Common myeloid progenitor, CD34-positive (primary cell): ENCODE measurements at regions not wholly inside any gene's neighbourhood (a gene's known extent, or its start where the extent isn't known, plus 50 kb on each side); places are given as distances from the start of the nearest gene placed in this dataset.

Experiments used
- CTCF ChIA-PET: fragments of 350-600 bp; sonication (Branson Sonifier 250); formaldehyde crosslinking; loops from one replicate; lab custom pipeline; 2021; ENCODE audit warnings: antibody characterized with exemption; lab: Charles Lee
- POLR2A ChIA-PET: fragments of 350-600 bp; sonication (Branson Sonifier 250); formaldehyde crosslinking; loops from one replicate; lab custom pipeline; 2021; ENCODE audit warnings: antibody characterized with exemption; lab: Charles Lee
- DNase-seq, 3 donors: peaks; one replicate each; pipeline versions ENCODE4 v3.0.0 to v3.0.0-alpha.2; 2013
- H3K27ac ChIP-seq, 2 experiments: 1 replicate in 1 of 2; 2 replicates in 1 of 2; pipeline ENCODE4 v1.7.0; 2013; ENCODE audit warnings: inconsistent platforms in 2 of 2, low read length in 2 of 2, mild to moderate bottlenecking in 2 of 2, low read depth in 1 of 2, moderate library complexity in 1 of 2; ENCODE audit not compliant: severe bottlenecking in 2 of 2, insufficient read depth in 1 of 2, poor library complexity in 1 of 2
- H3K27me3 ChIP-seq, 5 experiments: replicated peaks in 2 of 5; 1 replicate in 3 of 5; 2 replicates in 2 of 5; pipeline versions ENCODE4 v1.6.1 to v1.7.0; 2013; ENCODE audit warnings: low read length in 4 of 5, mild to moderate bottlenecking in 2 of 5, moderate library complexity in 2 of 5, inconsistent platforms in 1 of 5; ENCODE audit not compliant: insufficient read depth in 5 of 5, control insufficient read depth in 4 of 5
- H3K36me3 ChIP-seq, 4 experiments: 1 replicate in 2 of 4; 2 replicates in 2 of 4; pipeline versions ENCODE4 v1.6.1 to v1.7.0; 2013; ENCODE audit warnings: low read length in 3 of 4, control low read depth in 1 of 4, mild to moderate bottlenecking in 1 of 4; ENCODE audit not compliant: control insufficient read depth in 4 of 4, insufficient read depth in 4 of 4
- H3K4me1 ChIP-seq, 4 experiments: 1 replicate in 3 of 4; 2 replicates in 1 of 4; pipeline versions ENCODE4 v1.6.1 to v1.7.1; 2013; ENCODE audit warnings: low read length in 3 of 4, mild to moderate bottlenecking in 3 of 4, control low read depth in 1 of 4, inconsistent platforms in 1 of 4, moderate library complexity in 1 of 4; ENCODE audit not compliant: control insufficient read depth in 4 of 4, insufficient read depth in 4 of 4; ENCODE audit errors: control extremely low read depth in 1 of 4
- H3K4me3 ChIP-seq, 7 experiments: 1 replicate in 4 of 7; 2 replicates in 3 of 7; pipeline versions ENCODE4 v1.5.1 to v1.7.0; 2013; ENCODE audit warnings: mild to moderate bottlenecking in 7 of 7, low read length in 6 of 7, moderate library complexity in 6 of 7, inconsistent platforms in 2 of 7, low read depth in 2 of 7, control low read depth in 1 of 7; ENCODE audit not compliant: insufficient read depth in 4 of 7, control insufficient read depth in 1 of 7; ENCODE audit errors: extremely low read depth in 1 of 7
- H3K9me3 ChIP-seq, 5 experiments: 1 replicate in 4 of 5; 2 replicates in 1 of 5; pipeline versions ENCODE4 v1.6.1 to v1.7.1; 2013; ENCODE audit warnings: low read length in 4 of 5, mild to moderate bottlenecking in 2 of 5, inconsistent platforms in 1 of 5, low read depth in 1 of 5, moderate library complexity in 1 of 5; ENCODE audit not compliant: control insufficient read depth in 4 of 5, insufficient read depth in 2 of 5; ENCODE audit errors: control extremely low read depth in 1 of 5
- WGBS: methylation state at CpG from one replicate; pipeline ENCODE4 v1.1.5; 2013; ENCODE audit not compliant: insufficient coverage; 5-methylcytosine and 5-hydroxymethylcytosine counted together

- ChIA-PET POLR2A (no interaction called here), CTCF (no interaction called here)
- H3K36me3 ChIP-seq: no peaks in the 10 kb centered on the region
- peaks cover 0 to 2% (median 0%) of the 10 kb centered on the region in 5 experiments for H3K9me3 ChIP-seq
- no peak overlapping the region for H3K4me3 ChIP-seq
- no peaks in the 10 kb centered on the region for H3K4me1 ChIP-seq
- no peaks in the 10 kb centered on the region for H3K27me3 ChIP-seq
- WGBS: 100% methylated on average over 2 of the region's 6 CpGs
- no peak overlapping the region for H3K27ac ChIP-seq
- no peak for DNase-seq
Observed at GRCh38 chr2:156647377-156648010, 211.3 kb downstream of the GPD2 start.

GRCh38 chr2:156648522-156648921 lies 212.3 kb downstream of the GPD2 start:
- CTCF ChIA-PET: no interaction called here
- POLR2A ChIA-PET: no interaction called here
- H3K9me3 ChIP-seq: peaks cover 0 to 2% (median 0%) of the 10 kb centered on the region in 5 experiments
- DNase-seq: no peak
- H3K27me3 ChIP-seq: no peaks in the 10 kb centered on the region
- no peak overlapping the region for H3K4me3 ChIP-seq
- no peaks in the 10 kb centered on the region for H3K36me3 ChIP-seq
- H3K27ac ChIP-seq: no peak overlapping the region
- H3K4me1 ChIP-seq: no peaks in the 10 kb centered on the region

- CTCF ChIA-PET: no interaction called here
- 92% methylated on average over 1 of the region's 1 CpG for WGBS
Observed at GRCh38 chr2:156649596-156649995, 213.4 kb downstream of the GPD2 start.

DNA sequence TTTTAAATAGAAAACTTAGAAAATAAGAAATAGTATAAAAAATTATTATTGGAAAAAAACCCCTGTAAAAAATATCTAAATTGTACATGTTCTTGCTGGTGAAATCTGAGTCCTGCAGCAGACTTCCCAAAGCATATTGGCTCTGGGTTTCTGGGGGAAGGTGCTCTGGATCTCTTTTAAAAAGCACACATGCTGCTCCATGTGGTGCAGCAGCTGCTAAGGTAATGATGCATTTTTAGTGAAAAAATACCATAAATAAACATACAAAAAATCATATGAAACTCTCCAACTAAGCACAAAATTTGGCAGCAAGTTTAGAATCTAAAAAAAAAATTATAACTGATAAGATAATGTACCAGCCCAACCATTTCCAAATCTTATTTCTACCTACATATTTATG lies 216.5 kb downstream of the GPD2 start:
- Histone ChIP-seq H3K9me3 (peaks cover 0 to 2% (median 0%) of the 10 kb centered on the region in 5 experiments), H3K4me1 (no peaks in the 10 kb centered on the region), H3K36me3 (no peaks in the 10 kb centered on the region), H3K27ac (no peak overlapping the region), H3K27me3 (peaks cover 0 to 2% (median 0%) of the 10 kb centered on the region in 5 experiments), H3K4me3 (no peak overlapping the region)
- DNase-seq: no peak
- POLR2A ChIA-PET: no interaction called here
- CTCF ChIA-PET: no interaction called here

More at GRCh38 chr2:156649596-156649995, 213.4 kb downstream of the GPD2 start:
- no peak overlapping the region for H3K4me3 ChIP-seq
- peaks cover 0 to 2% (median 0%) of the 10 kb centered on the region in 5 experiments for H3K9me3 ChIP-seq
- H3K36me3 ChIP-seq: no peaks in the 10 kb centered on the region
- H3K27me3 ChIP-seq: peaks cover 0 to 2% (median 0%) of the 10 kb centered on the region in 5 experiments
- DNase-seq: no peak
- POLR2A ChIA-PET: no interaction called here
- H3K27ac ChIP-seq: no peak overlapping the region
- no peaks in the 10 kb centered on the region for H3K4me1 ChIP-seq

GRCh38 chr2:156653675-156654074 lies 217.5 kb downstream of the GPD2 start:
- Histone ChIP-seq H3K36me3 (no peaks in the 10 kb centered on the region), H3K9me3 (peaks cover 0 to 2% (median 0%) of the 10 kb centered on the region in 5 experiments), H3K27ac (no peak overlapping the region), H3K27me3 (peaks cover 0 to 2% (median 0%) of the 10 kb centered on the region in 5 experiments), H3K4me3 (no peak overlapping the region), H3K4me1 (no peaks in the 10 kb centered on the region)
- POLR2A ChIA-PET: no interaction called here
- CTCF ChIA-PET: no interaction called here
- DNase-seq: no peak

- H3K4me3 ChIP-seq: no peak overlapping the region
- CTCF ChIA-PET: no interaction called here
- DNase-seq: no peak
Observed at GRCh38 chr2:156657809-156658208, 221.6 kb downstream of the GPD2 start.

GRCh38 chr2:156659694-156660093 lies 223.5 kb downstream of the GPD2 start:
- WGBS: 98% methylated on average over 3 of the region's 3 CpGs
- ChIA-PET POLR2A (no interaction called here), CTCF (no interaction called here)

More at GRCh38 chr2:156657809-156658208, 221.6 kb downstream of the GPD2 start:
- WGBS: 100% methylated on average over 1 of the region's 2 CpGs
- Histone ChIP-seq H3K27me3 (peaks cover 0 to 2% (median 0%) of the 10 kb centered on the region in 5 experiments), H3K4me1 (no peaks in the 10 kb centered on the region), H3K36me3 (no peaks in the 10 kb centered on the region), H3K9me3 (no peaks in the 10 kb centered on the region), H3K27ac (no peak overlapping the region)
- POLR2A ChIA-PET: no interaction called here

More at GRCh38 chr2:156659694-156660093, 223.5 kb downstream of the GPD2 start:
- H3K27ac ChIP-seq: no peak overlapping the region
- H3K9me3 ChIP-seq: no peaks in the 10 kb centered on the region
- DNase-seq: no peak
- H3K36me3 ChIP-seq: no peaks in the 10 kb centered on the region
- H3K4me3 ChIP-seq: no peak overlapping the region
- H3K4me1 ChIP-seq: no peaks in the 10 kb centered on the region
- no peaks in the 10 kb centered on the region for H3K27me3 ChIP-seq
